HL-60 (cell line): ENCODE measurements at regions not wholly inside any gene's neighbourhood (a gene's known extent, or its start where the extent isn't known, plus 50 kb on each side); places are given as distances from the start of the nearest gene placed in this dataset.

Experiments
- DNase-seq, 2 experiments: peaks; one replicate each; pipeline ENCODE4 v3.0.0-alpha.2; 2010 to 2020; ENCODE audit warnings: low read depth in 1 of 2, low spot score in 1 of 2
- H3K27ac ChIP-seq: fragments of 250-450 bp; sonication (Bioruptor Pico); replicated peaks from 2 replicates; pipeline ENCODE4 v1.5.1; 2020; ENCODE audit warnings: mild to moderate bottlenecking, moderate library complexity
- H3K27me3 ChIP-seq: fragments of 250-450 bp; sonication (Bioruptor Pico); 2 replicates; pipeline ENCODE4 v1.5.1; 2021; ENCODE audit warnings: mild to moderate bottlenecking, moderate library complexity; ENCODE audit not compliant: insufficient read depth, poor library complexity, severe bottlenecking
- H3K4me3 ChIP-seq: replicated peaks from 2 replicates; pipeline ENCODE4 v1.5.1; 2011; ENCODE audit warnings: mild to moderate bottlenecking, control low read depth, low read length; ENCODE audit not compliant: insufficient read depth
- CTCF ChIP-seq: IDR thresholded peaks from one replicate; pipeline ENCODE4 v1.5.1; 2011; ENCODE audit warnings: low read length, control low read depth, inconsistent platforms; ENCODE audit not compliant: insufficient read depth
- GABPA ChIP-seq: IDR thresholded peaks from 2 replicates; pipeline ENCODE4 v1.6.1; 2012; ENCODE audit warnings: low read depth
- POLR2AphosphoS5 ChIP-seq: IDR thresholded peaks from 2 replicates; pipeline ENCODE4 v1.6.1; 2012; ENCODE audit warnings: low read depth
- REST ChIP-seq: IDR thresholded peaks from 2 replicates; pipeline ENCODE4 v1.6.1; 2012; ENCODE audit warnings: low read depth; ENCODE audit not compliant: insufficient replicate concordance
- SPI1 ChIP-seq: IDR thresholded peaks from 2 replicates; pipeline ENCODE4 v1.6.1; 2012; ENCODE audit warnings: low read depth, mild to moderate bottlenecking, borderline replicate concordance

GRCh38 chr3:5437783-5438323 is 250.3 kb downstream of the EDEM1 start:
- Histone ChIP-seq H3K27me3 (no peaks in the 10 kb centered on the region), H3K4me3 (no peak overlapping the region), H3K27ac (no peak overlapping the region)
- TF ChIP-seq POLR2AphosphoS5 (no peak), GABPA (no peak), REST (no peak), SPI1 (no peak), CTCF (no peak)
- no peak for DNase-seq

DNA sequence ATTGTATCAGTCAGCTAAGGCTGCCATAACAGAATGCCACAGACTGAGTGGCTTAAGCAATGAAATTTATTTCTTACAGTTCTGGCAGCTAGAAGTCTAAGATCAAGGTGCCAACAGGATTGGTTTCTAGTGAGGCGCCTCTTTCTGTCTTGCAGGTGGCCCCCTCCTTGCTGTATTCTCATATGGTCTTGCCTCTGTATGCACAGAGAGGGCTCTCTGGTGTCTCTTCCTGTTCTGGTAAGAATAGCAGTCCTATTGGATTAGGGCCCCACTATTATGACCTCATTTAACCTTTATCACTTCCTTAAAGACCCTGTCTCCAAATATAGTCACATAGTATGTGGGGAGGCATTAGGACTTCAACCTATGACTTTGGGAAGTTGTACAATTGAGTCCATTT is 253.9 kb downstream of the EDEM1 start:
- Histone ChIP-seq H3K27ac (no peak overlapping the region), H3K27me3 (no peaks in the 10 kb centered on the region), H3K4me3 (no peak overlapping the region)
- DNase-seq: no peak
- no peak for TF ChIP-seq GABPA

- no peak overlapping the region for H3K27ac ChIP-seq
- H3K27me3 ChIP-seq: no peaks in the 10 kb centered on the region
- no peak for DNase-seq
- TF ChIP-seq SPI1 (no peak), REST (no peak), GABPA (no peak), POLR2AphosphoS5 (no peak), CTCF (no peak)
- H3K4me3 ChIP-seq: no peak overlapping the region
Measured at GRCh38 chr3:5442106-5442785, 254.7 kb downstream of the EDEM1 start.

GRCh38 chr3:5442786-5443138 is 255.3 kb downstream of the EDEM1 start:
- no peaks in the 10 kb centered on the region for H3K27me3 ChIP-seq
- H3K4me3 ChIP-seq: no peak overlapping the region
- H3K27ac ChIP-seq: no peak overlapping the region
- TF ChIP-seq REST: no peak
- no peak for TF ChIP-seq SPI1
- no peak for DNase-seq
